ENCODE measurements at regions not wholly inside any gene's neighbourhood (a gene's known extent, or its start where the extent isn't known, plus 50 kb on each side); places are given as distances from the start of the nearest gene placed in this dataset.
"Not testable (repeated sequence)": the region's sequence is repeated elsewhere in the genome, so short reads cannot be mapped to it uniquely, and the experiment has no call there.

DNA sequence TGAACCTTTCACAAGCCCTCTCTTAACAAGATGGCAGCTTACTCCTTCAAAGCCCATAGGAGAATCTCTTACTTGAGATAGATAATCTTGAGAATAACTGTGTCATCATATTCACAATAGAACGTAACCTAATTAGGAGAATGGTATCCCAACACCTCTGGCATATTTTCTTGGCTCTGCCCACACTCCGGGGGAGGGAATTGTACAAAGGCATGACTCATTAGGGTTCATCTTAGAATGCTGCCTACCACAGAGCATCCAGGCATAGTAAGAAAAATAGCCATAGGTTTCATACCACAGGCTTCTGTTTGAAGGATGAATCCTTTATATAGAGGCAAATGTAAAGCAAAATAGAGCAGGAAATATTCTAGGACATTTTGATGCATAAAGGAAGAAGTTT is 1100.6 kb upstream of the CITED2 start:
- no peak for DNase-seq

DNA sequence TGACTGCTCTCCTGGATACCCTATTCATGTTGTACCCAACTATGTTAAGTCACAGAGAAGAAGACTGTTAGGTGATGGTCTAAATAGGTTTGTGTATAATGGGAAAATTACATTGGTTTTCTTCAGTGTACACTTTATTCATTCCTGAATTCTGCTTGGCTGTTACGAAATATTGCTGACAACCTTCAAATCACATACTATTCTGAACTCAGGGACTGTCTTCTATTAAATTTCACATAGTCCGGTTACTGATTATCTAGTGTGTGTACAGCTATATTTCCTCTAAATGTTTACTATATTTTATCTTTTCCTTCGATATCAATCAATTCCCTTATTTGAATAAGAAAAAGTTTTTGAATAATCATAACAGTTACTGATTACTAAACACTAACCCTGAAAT is 1090.3 kb upstream of the CITED2 start:
- DNase-seq, result no peak

GRCh38 chr6:140463312-140463710 is 1088.9 kb upstream of the CITED2 start:
- DNase-seq, result no peak

DNA sequence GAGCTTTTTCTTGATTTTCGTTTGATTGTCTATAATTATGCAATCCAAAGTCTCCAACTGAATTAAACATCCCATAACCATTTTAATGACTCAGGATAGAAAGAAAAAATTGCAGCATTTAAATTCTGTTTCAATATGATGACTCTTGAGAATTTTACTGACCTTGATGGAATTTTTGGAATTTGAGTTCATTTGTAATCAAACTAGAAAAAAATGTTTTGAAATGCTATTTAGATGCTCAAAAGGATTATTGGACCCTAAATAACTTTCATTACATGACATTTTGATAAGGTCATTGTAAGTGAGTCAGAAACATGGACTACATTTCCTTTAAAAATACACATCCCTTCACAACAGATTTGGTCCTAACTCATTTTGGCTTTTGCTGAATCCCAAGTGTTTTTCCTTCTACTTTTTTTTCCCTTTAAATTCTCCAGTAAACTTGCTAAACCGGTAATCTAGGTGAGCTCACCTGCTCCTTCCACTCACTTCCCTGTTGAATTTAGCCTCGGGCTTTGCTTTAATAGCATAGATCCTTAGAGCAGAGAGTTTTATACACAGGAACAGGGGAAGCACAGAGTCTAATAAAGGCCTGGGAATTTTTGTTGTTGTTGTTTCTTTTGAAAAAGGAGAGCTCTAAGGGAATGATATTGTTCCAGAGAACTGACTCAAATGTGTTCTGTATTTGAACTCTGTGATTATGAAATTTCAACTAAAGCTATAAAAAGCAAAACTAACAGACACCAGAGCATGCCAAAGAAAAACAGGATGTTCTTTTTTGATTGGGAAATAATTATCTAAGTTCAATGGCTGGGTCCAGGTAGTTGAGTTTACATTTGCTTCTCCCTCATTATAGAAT is 1088.2 kb upstream of the CITED2 start:
- DNase-seq, result peak; percentile 67

GRCh38 chr6:140462076-140462452 is 1087.6 kb upstream of the CITED2 start:
- DNase-seq, result no peak

DNA sequence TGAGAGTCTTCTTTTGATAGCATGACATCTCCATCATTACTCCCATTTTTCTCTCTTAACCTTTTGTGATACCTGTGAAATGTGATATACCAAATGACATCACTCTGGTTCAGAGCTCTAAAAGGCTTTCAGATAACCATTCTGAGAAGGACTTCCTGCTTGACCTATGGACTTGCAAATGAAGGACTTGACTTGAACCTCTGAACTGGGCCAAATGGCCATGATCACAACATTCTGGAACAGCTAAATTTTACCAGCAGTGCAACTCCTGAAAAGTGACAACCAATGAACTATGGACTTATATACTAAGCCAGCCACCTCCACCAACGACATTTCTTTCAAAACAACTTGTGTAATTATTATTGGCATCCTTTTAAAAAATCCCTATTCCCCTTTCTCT is 1085.8 kb upstream of the CITED2 start:
- no peak for DNase-seq

DNA sequence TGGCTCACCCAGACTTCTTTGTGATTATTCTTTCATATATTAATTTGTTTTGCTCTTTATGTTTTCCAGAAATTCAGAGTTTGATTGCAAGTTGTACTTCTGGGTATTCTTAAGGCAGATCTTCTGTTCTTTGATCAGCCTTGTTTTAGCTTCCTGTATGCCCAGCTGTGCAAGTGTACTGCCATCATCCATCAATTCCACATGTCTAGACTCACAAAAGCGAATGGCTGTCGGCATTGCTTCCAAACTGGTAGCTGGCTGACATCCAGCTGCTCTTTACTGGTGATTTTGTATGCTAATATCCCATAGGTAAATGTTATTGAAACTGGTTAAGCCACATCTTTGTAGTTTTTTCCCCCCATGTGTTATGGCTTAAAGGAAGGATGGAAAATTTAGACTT is 1084.8 kb upstream of the CITED2 start:
- peak; percentile 49 for DNase-seq

DNA sequence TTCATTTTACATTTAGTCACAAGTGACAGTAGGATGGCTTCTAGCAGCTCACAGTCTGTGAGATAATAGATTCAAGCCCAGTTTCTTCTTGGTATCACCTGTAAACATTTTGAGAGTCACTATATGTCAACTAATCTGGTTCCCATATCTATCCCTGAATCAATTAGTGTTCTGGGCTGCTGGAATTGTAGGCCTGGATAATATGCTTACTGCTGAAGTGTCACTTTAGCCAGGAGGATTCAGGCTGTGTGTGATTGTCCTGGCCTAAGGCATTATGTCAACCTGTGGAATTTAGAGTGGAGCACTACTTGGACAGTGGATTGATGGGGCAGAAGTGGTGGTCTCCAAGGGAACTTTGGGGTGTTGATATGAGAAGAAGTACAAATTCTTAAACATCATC is 1071.8 kb upstream of the CITED2 start:
- DNase-seq, result no peak

DNA sequence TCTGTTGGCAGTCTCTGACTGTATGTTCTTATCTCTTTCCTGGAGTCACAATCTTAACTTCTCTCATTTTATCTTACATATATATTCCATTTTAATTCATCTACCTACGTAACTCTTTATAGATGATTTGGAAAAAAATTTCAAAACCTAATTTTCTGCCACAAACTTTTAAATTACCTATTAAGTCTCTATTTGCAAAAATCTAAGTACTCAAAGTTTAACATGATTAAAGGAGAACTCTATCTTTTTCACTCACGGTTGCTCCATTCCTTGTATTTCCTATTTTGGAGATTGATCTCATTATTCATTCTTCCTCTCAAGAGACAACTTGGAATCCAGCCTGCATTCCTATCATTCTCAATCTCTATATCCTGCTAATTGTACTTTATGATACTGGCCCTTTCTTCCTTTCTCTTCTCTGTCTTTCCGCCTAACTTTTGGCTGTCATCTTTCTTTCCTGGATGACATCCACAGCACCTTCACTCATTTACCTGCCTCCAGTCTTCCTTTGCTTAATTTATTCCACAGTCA is 1071.1 kb upstream of the CITED2 start:
- no peak for DNase-seq

- not testable (repeated sequence) for DNase-seq
These were observed 1068.7 kb upstream of the CITED2 start for GRCh38 chr6:140443112-140443511.

GRCh38 chr6:140441256-140441655 is 1066.8 kb upstream of the CITED2 start:
- peak; percentile 20 for DNase-seq

GRCh38 chr6:140440223-140440835 is 1065.9 kb upstream of the CITED2 start:
- DNase-seq, result no peak

- DNase-seq, result no peak
These were observed 1063.9 kb upstream of the CITED2 start for GRCh38 chr6:140438346-140438735.

DNA sequence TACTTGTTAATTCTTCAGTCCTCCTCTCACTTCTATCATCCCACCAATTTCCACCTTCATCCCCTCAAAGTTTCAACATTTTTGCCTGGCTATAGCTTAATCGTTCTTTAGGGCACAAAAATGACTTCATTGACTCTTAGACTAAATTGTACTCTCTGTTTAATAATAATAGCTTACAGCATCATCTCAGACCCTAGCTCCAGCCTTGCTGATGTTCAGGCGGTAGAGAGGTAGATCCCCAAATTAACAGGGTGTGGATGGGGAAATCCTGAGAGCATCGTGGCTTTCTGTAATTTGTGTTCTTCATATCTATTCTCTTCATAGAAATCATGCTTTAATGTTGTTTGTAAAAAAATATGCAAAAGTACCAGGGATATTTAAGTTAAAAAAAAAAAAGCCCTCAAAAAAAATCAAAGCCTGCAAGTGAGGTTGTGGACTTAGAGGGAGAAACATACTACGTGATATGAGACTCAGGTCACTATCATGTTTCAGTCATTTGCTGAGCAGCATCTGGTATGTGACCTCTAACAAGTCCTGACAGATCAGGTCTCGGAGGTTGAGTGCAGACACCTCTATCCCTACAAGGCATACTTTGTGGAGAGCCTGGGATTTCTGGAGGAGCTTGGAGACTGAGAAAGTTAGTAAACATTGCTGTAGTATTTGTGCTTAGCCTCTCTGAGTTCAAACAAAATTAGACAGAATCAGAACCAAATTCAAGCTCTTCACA is 1063.3 kb upstream of the CITED2 start:
- DNase-seq, result no peak

GRCh38 chr6:140436023-140436811 is 1061.8 kb upstream of the CITED2 start:
- DNase-seq, result peak; percentile 32

GRCh38 chr6:140434761-140435160 is 1060.3 kb upstream of the CITED2 start:
- DNase-seq, result no peak

- DNase-seq, result no peak
These were observed 1058.6 kb upstream of the CITED2 start for GRCh38 chr6:140433072-140433471.

DNA sequence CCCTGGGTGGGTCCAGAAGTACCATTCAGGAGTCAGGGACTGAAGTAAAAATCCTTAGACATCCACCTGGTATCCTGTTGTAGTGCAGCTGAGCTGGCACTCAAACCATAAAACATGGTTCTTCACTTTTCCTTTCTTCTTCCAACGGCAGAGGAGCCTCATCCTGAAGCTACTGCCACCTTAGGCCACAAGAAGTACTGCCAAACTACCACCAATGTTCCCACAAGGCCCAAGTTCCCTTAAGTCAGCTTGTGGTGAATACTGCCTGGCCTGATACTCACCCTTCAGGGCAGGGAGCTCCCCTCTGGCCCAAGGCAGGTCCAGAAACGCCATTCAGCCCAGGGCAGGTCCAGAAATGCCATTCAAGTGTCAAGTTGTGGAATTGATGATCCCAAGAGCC is 1053.4 kb upstream of the CITED2 start:
- DNase-seq, result no peak

DNA sequence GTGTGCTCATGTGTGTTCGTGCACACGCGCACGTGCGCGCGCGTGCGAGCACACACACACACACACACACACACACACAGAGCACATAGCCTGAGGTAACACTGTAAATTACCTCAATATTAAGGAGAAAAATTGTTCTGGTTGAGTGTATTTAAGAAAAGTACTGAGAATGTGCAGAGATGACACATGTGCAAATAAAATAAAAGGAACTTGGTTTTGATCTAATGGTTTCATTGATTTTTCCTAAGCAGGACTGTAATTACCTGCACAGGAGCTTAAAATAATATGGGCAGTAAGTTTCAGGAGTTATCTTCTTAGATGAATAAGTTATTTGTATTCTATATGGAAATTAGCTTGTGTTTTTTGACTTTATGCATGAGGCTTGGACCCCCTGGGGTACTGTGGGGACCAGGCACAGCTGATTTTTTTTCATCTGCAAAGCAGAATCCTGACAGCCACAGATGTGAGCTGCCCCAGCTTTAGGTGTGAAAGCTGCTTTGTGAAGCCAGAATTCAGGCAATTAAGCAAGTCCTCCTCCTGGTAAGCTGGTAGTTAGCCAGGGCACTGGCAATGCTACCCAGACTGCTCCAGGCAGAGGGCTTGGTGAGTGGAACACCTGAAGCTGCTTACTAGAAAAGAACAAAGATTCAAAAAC is 1040.6 kb upstream of the CITED2 start:
- DNase-seq, result peak; percentile 26

GRCh38 chr6:140403020-140403419 is 1028.6 kb upstream of the CITED2 start:
- DNase-seq, result no peak

- DNase-seq, result no peak
These were observed 1027.3 kb upstream of the CITED2 start for GRCh38 chr6:140401761-140402160.

- DNase-seq, result no peak
These were observed 1023.6 kb upstream of the CITED2 start for GRCh38 chr6:140398076-140398475.

Measured in NCI-H345 (cell line).